ENCODE measurements at regions not wholly inside any gene's neighbourhood (a gene's known extent, or its start where the extent isn't known, plus 50 kb on each side); places are given as distances from the start of the nearest gene placed in this dataset.

DNA sequence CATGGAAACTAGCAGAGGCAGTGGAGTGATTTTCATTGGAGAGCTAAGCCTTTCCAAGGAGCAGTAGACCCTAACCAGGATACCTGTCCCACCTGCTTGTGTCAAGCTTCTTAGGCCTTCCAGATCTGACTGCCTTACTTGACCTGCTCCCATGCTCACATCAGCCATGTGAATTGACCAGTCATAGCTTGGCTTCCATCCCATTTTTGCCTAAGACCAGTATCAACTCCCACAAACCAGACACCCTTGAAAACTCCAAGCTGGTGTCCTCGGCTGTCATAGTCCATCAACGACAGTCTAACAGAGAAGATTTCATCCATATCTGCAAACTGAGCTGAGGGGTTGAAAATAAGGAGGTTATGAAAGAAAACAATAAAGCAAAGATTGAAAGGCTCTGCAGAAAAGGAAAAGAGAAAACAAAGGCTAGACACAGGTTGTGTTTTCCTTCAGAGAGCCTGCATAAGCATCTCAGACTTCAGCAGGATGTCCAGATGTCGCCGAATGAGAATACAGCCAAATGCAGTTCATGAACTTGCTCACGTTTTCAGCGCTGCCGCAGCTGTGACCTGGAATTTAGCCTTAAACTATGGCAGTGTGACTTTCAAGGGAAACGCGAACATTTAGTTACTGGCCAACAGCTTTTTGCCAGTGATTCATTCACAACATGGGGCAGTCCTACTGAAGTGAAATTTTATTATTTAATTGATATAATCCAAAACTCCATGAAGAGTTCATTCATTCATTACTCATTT is 868.1 kb upstream of the ID2 start:
- TF ChIP-seq, protein P1, sequence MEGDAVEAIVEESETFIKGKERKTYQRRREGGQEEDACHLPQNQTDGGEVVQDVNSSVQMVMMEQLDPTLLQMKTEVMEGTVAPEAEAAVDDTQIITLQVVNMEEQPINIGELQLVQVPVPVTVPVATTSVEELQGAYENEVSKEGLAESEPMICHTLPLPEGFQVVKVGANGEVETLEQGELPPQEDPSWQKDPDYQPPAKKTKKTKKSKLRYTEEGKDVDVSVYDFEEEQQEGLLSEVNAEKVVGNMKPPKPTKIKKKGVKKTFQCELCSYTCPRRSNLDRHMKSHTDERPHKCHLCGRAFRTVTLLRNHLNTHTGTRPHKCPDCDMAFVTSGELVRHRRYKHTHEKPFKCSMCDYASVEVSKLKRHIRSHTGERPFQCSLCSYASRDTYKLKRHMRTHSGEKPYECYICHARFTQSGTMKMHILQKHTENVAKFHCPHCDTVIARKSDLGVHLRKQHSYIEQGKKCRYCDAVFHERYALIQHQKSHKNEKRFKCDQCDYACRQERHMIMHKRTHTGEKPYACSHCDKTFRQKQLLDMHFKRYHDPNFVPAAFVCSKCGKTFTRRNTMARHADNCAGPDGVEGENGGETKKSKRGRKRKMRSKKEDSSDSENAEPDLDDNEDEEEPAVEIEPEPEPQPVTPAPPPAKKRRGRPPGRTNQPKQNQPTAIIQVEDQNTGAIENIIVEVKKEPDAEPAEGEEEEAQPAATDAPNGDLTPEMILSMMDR (IDR thresholded peaks at IDR 0.05), result no peak
- TF ChIP-seq EP300 (IDR thresholded peaks at IDR 0.05) (no peak), POLR2AphosphoS5 (IDR thresholded peaks at IDR 0.05) (no peak)
